ENCODE measurements at regions not wholly inside any gene's neighbourhood (a gene's known extent, or its start where the extent isn't known, plus 50 kb on each side); places are given as distances from the start of the nearest gene placed in this dataset.

- no peak for TF ChIP-seq CTCF (IDR thresholded peaks at IDR 0.05)
- TF ChIP-seq POLR2A (IDR thresholded peaks at IDR 0.05) = no peak
- TF ChIP-seq EP300 (IDR thresholded peaks at IDR 0.05) = no peak
Observed at GRCh38 chr5:8093669-8094068, 224.7 kb downstream of the MTRR start.
